Right atrium auricular region (tissue), 2 donors: ENCODE measurements at regions not wholly inside any gene's neighbourhood (a gene's known extent, or its start where the extent isn't known, plus 50 kb on each side); places are given as distances from the start of the nearest gene placed in this dataset.
"Not testable (repeated sequence)": the region's sequence is repeated elsewhere in the genome, so short reads cannot be mapped to it uniquely, and the experiment has no call there.

ENCODE experiments used
- DNase-seq: peaks from one replicate; pipeline ENCODE4 v3.0.0-alpha.2; 2019; ENCODE audit warnings: low spot score
- H3K27ac ChIP-seq, 2 donors: fragments of 200-600 bp; sonication (generic); 1 replicate in 1 of 2; 2 replicates in 1 of 2; pipeline ENCODE4 v1.5.1; 2016 to 2019
- H3K27me3 ChIP-seq, 2 donors: fragments of 200-600 bp; sonication (generic); one replicate each; pipeline versions ENCODE4 v1.5.1 to v1.6.0; 2017 to 2019
- H3K36me3 ChIP-seq: fragments of 200-600 bp; sonication (generic); one replicate; pipeline ENCODE4 v1.5.1; 2016
- H3K4me1 ChIP-seq, 2 donors: fragments of 200-600 bp; sonication (generic); one replicate each; pipeline versions ENCODE4 v1.5.1 to v1.6.0; 2017 to 2019
- H3K4me3 ChIP-seq, 2 donors: fragments of 200-600 bp; sonication (generic); 1 replicate in 1 of 2; 2 replicates in 1 of 2; pipeline ENCODE4 v1.5.1; 2017 to 2019; ENCODE audit warnings: mild to moderate bottlenecking in 1 of 2, moderate library complexity in 1 of 2
- H3K9me3 ChIP-seq, 2 donors: fragments of 200-600 bp; sonication (generic); one replicate each; pipeline ENCODE4 v1.5.1; 2019
- TF ChIP-seq, protein P1 (sequence below), 2 donors: fragments of 200-600 bp; sonication (generic); IDR thresholded peaks; one replicate each; pipeline ENCODE4 v1.5.1; 2019; ENCODE audit warnings: antibody characterized with exemption in 2 of 2

DNA sequence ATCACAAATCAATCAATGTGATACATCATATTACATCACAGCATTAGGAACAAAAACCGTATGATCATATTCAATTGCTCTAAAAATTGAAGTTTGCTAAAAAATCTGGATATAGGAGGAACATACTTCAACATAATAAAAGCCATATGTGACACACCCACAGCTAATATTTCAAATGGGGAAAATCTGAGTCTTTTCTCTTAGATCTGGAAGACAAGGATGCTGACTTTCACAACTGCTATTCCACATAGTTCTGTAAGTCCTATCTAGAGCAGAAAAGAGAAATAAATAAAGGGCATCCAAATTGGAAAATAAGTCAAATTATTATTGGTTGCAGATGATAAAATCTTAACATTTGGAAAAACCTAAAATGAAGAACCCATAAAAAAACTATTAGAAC is 256.8 kb upstream of the SGO1 start:
- H3K9me3 ChIP-seq, result no peaks in the 10 kb centered on the region
- no peaks in the 10 kb centered on the region for H3K27me3 ChIP-seq
- H3K4me3 ChIP-seq, result no peak overlapping the region
- no peak overlapping the region for H3K27ac ChIP-seq
- DNase-seq, result no peak
- H3K36me3 ChIP-seq, result no peaks in the 10 kb centered on the region
- H3K4me1 ChIP-seq, result no peaks in the 10 kb centered on the region
- TF ChIP-seq, protein P1, sequence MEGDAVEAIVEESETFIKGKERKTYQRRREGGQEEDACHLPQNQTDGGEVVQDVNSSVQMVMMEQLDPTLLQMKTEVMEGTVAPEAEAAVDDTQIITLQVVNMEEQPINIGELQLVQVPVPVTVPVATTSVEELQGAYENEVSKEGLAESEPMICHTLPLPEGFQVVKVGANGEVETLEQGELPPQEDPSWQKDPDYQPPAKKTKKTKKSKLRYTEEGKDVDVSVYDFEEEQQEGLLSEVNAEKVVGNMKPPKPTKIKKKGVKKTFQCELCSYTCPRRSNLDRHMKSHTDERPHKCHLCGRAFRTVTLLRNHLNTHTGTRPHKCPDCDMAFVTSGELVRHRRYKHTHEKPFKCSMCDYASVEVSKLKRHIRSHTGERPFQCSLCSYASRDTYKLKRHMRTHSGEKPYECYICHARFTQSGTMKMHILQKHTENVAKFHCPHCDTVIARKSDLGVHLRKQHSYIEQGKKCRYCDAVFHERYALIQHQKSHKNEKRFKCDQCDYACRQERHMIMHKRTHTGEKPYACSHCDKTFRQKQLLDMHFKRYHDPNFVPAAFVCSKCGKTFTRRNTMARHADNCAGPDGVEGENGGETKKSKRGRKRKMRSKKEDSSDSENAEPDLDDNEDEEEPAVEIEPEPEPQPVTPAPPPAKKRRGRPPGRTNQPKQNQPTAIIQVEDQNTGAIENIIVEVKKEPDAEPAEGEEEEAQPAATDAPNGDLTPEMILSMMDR (IDR thresholded peaks at IDR 0.05), result no peak

DNA sequence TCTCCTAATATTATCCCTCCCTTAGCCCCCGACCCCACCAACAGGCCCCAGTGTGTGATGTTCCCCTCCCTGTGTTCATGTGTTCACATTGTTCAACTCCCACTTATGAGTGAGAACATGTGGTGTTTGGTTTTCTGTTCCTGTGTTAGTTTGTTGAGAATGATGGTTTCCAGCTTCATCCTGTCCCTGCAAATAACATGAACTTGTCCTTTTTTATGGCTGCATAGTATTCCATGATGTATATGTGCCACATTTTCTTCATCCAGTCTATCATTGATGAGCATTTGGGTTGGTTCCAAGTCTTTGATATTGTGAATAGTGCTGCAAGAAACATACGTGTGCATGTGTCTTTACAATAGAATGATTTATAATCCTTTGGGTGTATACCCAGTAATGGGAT is 241.3 kb upstream of the SGO1 start:
- H3K27me3 ChIP-seq, H3K4me3 ChIP-seq, DNase-seq, H3K9me3 ChIP-seq, H3K27ac ChIP-seq, H3K36me3 ChIP-seq, H3K4me1 ChIP-seq: not testable (repeated sequence)

DNA sequence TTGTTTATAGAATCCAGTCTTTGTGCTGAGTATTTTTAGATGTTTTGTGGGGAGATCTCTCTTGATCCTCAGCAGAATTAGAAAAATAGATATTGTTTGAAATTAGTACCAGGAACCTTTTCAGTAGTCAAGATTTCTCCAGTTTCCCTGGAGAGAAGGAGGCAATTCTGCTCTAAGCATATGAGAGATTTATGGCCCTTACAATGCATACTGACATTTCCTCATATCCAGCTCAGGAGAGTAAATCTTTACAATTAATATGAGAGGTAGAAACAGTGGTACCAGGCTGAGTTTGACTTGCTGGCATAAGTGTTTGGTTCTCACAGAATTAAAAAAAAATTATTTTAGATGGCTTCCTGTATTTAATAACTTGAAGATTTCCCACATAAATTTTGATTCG is 239.1 kb upstream of the SGO1 start:
- Histone ChIP-seq H3K27ac (no peak overlapping the region), H3K27me3 (no peaks in the 10 kb centered on the region), H3K4me1 (no peaks in the 10 kb centered on the region), H3K4me3 (no peak overlapping the region), H3K9me3 (peaks cover 0 to 7% of the 10 kb centered on the region in 2 donors), H3K36me3 (no peaks in the 10 kb centered on the region)
- TF ChIP-seq, protein P1 (IDR thresholded peaks at IDR 0.05), result no peak
- DNase-seq, result no peak

DNA sequence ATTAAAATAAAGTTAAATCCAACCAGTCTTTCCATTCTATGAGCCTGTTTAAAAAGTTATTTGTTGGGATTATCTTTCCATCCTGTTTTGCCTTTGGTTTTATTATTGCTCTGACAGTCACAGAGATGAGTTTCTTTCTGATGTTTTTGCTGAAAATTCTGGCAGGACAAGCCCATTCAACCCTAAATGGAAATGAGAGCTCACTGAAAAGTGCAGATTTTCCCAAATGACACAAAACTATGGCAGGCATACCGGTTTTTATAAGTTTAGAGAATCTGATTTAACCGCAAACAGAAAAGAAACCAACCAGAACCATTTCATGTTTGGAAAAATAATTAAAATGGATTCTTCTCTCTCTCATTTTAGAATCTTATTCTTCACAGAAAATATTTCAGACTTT is 238.1 kb upstream of the SGO1 start:
- H3K27ac ChIP-seq, result no peak overlapping the region
- no peak for DNase-seq
- H3K27me3 ChIP-seq, result no peaks in the 10 kb centered on the region
- H3K36me3 ChIP-seq, result no peaks in the 10 kb centered on the region
- H3K4me3 ChIP-seq, result no peak overlapping the region
- peaks cover 0 to 7% of the 10 kb centered on the region in 2 donors for H3K9me3 ChIP-seq
- TF ChIP-seq, protein P1 (IDR thresholded peaks at IDR 0.05), result no peak
- H3K4me1 ChIP-seq, result no peaks in the 10 kb centered on the region

DNA sequence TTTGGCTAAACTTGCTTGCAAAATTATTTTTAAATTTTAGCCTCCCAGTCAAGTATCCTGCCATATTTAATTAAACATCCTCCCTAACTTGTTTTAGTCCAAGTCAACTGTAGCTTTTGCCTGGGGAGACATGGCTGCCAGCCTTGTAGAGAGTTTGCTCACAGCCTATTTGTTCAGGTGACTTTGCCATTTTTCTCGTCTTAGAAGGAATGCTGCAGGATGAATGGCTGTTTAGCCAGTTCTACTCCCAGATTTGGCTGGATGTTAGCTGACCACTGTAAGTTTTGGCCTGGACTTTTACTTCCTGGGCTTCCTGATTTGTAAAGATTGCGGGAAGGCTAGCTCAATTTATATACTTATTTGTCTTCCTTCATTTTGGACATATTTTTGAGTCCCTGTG is 236.4 kb upstream of the SGO1 start:
- DNase-seq, result no peak
- Histone ChIP-seq H3K4me1 (no peaks in the 10 kb centered on the region), H3K4me3 (no peak overlapping the region), H3K27ac (no peak overlapping the region), H3K9me3 (no peaks in the 10 kb centered on the region), H3K36me3 (no peaks in the 10 kb centered on the region), H3K27me3 (no peaks in the 10 kb centered on the region)
- TF ChIP-seq, protein P1 (IDR thresholded peaks at IDR 0.05), result no peak

DNA sequence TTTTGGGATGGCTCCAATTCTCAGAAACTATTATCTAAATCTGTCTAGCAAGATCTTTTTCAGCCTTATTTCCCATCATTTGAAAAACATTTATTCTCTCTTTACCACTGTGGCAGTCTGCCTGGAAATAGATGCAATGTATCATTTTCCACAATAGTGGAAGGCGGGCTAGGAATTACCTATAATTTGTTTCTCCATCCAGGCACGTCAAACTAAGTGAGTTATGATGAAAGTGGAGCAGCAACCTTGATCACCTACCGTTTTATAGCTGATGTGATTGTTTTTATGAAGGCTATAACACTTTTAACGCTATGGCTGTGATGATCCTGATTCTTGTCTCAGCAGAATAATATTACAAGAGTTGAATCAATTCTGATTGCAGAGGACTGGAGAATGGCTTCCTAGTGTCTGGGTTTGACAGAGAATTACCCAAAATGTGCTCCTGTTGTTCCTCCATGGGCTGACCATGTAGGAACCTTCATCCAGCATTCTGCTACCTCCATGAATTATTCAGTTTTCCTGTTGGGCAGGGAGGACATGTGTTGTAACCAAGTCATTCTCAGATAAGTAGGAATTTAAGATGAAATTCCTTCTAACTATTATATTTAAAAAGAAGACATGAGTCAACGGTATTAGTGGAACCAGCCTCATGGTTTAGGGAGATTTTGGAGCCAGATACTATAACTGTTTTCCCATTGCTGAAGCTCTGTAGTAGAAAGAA is 231.5 kb upstream of the SGO1 start:
- no peaks in the 10 kb centered on the region for H3K27me3 ChIP-seq
- H3K9me3 ChIP-seq, result no peaks in the 10 kb centered on the region
- TF ChIP-seq, protein P1 (IDR thresholded peaks at IDR 0.05), result no peak
- DNase-seq, result no peak
- H3K27ac ChIP-seq, result no peak overlapping the region
- H3K36me3 ChIP-seq, result no peaks in the 10 kb centered on the region
- H3K4me1 ChIP-seq, result no peaks in the 10 kb centered on the region
- no peak overlapping the region for H3K4me3 ChIP-seq
